NCI-H1092 treated with DMSO at 0.1 percent for 48 hours (cell line): ENCODE measurements at regions not wholly inside any gene's neighbourhood (a gene's known extent, or its start where the extent isn't known, plus 50 kb on each side); places are given as distances from the start of the nearest gene placed in this dataset.
"Not testable (repeated sequence)": the region's sequence is repeated elsewhere in the genome, so short reads cannot be mapped to it uniquely, and the experiment has no call there.

Experiments used
- DNase-seq: peaks from one replicate; lab custom pipeline; 2025; lab: John Stamatoyannopoulos, UW

DNA sequence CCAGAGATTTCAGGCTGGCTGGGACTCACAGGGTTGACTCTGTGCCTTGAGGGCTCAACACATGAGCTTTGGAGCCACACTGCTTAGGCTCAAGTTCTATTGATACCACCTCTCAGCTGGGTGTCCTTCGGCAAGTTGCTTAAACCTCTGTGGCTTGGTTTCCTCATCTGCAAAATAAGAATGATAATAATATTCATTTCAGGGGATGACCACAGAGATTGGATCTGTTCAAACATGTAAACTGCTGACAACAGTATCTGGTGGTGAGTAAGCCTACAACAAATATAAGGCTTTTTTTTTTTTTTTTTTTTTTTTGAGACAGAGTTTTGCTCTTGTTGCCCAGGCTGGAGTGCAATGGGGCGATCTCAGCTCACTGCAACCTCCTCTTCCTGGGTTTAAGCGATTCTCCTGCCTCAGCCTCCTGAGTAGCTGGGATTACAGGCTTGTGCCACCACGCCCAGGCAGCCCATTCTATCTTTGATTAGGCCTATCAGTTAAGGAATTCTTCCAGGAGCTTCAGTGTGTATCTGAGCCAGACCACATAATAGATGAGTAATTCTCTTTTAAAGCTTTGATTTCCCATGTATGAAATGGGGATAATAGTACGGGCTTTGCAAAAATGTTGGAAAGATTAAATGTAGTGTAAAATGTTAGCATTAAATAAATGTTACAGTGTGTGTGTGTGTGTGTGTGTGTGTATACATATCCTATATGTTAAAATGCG, 437.6 kb downstream of the PRDM2 start:
- no peak for DNase-seq

DNA sequence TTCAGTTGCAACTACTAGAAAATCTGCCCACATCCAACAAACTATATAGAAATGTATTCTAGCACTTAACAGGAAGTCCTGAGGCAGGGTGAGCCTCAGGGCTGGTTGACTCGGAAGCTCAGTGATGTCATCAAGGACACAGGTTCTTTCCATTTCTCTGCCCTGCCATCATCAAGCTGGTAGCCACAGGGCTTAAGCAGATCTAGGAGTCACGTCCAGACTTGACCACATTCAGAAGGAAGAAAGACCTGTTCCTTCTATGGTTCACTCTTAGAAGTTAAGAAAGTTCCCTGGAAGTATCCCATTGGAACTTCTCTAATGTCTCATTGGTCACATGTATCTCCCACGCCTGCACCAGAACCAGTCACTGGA, 438.1 kb downstream of the PRDM2 start:
- DNase-seq = no peak

DNA sequence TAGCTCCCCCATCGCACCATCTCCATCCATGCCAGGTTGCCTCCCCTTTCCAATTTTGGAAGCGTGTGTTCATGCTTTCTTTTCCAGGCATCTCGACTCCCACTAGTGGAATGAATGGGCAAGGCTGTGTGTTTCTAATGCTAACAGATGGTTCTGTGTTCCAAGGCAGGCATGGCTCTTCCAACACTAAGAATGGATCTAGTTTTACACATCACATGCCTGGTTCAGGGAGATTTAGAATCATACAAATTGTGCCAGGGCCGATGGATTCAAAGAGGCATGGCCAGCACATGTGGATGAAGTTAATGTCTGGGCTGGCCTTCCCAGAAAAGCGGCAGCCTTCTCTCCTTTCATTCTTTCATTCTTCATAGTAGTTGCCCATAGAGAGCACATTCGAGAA, 438.7 kb downstream of the PRDM2 start:
- DNase-seq = no peak

DNA sequence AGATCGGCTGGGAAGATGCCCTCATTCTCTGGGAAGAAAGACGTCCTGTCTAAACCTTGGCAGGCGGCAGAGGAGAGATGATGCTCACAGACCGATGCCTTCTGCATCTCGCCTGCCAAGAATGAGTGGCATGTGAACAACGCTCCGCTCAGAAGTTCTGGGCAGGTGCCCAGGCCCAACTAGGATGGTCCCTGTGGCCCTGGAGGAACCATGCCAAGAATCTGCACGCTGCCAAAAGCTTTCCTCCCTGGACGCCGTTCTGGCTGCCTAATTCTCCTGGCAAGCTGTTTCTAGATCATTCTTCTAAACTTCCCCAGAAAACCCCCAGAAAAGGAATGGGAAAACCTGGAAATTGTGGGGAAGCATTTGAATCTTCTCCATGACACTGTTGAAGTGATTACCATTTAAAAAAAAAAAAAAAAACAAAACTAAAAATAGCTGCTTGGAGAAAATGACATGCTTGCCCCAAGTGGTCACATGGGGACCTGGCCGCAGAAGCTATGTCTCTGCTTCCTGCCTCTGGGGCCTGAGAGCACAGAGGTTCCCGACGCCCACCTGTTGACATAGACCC, 440.9 kb downstream of the PRDM2 start:
- peak; percentile 71 for DNase-seq

DNA sequence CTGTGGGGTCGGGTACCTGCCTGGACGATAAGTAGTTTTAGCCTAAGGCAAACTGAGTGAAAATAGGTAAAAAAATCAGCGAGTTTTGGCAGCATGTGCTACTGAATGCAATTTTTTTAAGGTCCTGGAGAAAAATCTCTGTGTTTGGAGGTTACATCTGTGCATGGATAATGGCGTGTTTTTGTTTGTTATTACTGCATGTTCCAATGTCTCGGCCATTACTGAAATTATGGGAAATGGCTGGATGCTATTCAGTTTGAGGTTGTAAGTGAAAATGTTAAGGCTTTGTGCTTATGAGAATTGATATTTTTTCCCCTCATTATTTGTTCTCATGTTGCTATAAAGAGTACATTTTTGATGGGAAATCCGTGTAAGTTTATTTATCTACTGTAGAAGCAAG, 441.7 kb downstream of the PRDM2 start:
- DNase-seq = no peak

DNA sequence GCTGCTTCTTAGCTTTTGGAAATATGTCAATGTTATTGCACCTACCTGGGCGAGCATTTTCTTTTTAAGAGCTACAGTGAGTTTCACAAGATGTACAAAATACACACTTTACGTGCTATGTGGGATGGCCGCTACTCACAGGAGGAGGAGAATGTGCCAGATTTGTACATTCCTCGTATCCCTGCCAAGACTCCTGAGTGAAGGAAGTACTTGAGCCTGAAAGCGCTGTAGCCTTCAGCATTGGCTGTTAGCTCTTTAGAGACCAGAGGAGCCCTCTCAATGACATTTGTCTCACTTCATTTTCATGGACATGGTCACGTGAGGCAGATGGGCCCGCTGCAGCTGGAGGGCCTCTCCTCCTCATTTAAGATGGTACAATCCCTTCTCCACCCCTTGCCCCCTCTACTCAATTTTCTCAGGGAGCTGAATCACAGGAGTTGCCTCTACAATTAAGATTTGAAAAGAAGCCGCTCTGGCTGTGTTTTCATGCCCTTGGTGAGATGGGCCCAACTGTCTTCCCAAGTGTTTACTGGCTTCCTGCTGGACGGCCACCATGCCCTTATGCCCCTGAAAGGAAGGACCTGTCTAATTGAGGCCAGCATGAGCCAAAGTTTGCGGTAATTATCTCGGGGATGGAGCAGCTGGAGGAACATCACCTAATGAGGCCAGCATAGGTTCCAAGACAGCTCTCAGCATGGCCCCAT, 442.6 kb downstream of the PRDM2 start:
- DNase-seq = peak; percentile 84

DNA sequence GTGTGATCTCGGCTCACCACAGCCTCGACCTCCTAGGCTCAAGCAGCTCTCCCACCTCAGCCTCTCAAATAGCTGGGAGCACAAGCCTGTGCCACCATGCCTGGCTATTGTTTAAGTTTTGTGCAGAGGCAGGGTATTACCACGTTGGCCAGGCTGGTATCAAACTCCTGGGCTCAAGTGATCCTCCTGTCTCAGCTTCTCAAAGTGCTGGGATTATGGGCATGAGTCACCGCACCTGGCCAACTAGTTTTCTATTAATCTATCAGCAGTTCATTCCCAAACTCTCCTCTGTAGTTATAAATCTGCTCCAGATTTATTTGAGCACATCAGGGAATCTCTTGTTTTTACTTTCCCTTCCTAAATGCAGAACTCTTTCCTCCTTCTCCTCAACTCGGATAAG, 443.8 kb downstream of the PRDM2 start:
- no peak for DNase-seq

DNA sequence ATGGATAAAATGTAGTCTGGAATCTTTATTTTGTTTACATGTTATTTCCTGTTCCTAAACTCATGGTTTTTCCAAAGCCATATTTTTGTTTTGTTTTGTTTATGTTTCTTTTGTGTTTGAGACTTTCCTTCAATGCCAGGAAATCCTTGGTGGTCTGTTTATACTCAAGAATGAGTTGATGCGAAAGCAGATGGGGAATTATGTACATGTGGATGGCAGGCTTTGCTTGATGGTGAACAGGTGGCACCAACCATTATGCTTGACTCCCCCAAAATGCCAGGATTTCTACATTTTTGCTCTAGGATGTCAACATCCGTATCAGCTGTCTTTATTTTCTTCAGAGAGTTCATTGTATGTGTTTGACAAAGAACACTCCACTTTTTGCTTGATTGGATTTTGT, 448.5 kb downstream of the PRDM2 start:
- DNase-seq = no peak

DNA sequence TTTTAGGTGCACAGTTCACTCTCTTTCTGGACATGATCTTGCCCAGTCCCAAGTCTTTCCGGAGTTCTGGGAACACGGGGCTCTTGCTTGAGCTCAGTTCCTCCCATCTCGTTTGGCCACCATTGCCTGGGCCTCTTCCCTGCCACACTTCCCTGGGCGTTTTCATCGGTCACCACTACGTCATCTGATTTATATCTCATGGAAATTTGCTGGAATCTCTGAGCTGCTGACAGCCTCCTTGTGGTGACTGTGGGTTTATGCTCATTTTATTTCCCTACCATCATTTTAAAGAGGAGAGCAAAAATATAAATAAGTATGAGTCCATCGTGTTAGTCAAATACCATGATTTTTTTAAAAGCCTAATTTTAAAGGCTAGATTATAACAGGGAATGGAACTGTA, 449.1 kb upstream of the KAZN start:
- no peak for DNase-seq

DNA sequence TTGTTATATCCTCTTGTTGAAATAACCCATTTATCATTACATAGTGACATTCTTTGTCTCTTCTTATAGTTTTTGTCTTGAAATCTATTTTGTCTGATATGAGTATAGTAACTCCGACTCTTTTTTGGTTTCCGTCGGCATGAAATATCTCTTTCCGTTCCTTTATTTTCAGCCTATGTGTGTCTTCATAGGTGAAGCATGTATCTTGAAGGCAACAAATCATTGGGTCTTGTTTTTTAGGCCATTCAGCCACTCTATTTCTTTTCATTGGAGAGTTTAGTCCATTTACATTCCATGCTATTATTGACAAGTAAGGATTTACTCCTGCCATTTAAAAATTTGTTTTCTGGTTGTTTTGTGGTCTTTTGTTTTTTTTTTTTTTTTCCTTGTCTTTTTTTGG, 441.9 kb upstream of the KAZN start:
- DNase-seq = no peak

DNA sequence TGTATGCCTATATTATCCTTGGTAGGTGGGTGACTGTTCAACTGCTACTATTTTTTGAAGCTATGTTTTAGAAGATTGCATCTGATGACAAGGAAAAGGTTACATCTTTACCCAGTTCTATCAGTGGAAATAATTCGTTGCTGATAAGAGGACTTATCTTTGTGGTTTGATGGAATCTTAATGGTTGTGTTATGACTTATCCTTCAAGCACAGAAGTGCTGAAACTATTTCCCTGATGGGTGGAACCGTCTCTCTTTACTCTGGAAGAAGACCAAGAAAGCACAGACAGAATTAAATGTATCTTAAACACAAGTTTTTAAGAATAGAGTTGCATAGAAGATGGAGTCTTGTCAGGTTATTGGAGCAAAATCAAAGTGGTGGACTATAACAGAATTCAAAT, 437.7 kb upstream of the KAZN start:
- no peak for DNase-seq

DNA sequence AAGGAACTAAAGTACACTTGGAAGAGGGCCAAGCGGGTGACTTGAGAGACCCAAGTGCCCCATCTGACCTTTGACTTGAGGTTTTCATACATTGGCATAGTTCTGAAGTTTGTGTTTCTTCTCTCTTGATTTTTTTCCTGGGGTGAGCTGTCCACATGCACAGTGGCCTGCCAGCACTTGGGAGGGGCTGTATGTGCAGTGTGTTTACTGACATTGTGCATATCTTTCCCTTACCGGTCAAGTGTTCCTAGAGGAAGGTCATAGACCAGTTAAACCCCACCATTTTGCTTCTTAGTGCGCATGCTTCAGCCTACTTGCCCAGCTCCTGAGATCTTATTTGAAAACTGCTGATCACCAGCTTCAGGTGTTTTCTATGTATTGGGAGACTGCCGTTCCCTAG, 435.2 kb upstream of the KAZN start:
- DNase-seq = no peak

DNA sequence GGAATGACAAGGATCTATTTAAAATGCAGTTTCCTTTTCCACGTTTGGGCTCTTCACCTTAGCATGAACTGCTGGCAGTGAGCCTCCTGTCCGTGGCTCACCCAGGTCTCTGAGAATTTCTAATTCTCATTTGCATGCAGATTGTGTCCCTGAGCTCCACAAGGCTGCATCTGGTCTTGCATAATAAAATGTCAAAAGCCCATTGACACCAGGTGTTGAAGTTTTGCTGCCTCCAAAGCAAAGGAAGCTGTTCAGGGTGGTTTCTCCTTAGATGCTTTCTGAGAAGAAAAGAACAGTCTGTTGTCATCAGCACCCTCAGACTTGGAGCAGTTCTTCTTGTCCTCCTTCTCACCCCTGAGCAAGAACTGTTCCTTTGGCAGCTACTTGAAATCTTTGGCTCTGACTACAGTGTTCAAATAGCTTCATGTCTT, 433.1 kb upstream of the KAZN start:
- DNase-seq = no peak

DNA sequence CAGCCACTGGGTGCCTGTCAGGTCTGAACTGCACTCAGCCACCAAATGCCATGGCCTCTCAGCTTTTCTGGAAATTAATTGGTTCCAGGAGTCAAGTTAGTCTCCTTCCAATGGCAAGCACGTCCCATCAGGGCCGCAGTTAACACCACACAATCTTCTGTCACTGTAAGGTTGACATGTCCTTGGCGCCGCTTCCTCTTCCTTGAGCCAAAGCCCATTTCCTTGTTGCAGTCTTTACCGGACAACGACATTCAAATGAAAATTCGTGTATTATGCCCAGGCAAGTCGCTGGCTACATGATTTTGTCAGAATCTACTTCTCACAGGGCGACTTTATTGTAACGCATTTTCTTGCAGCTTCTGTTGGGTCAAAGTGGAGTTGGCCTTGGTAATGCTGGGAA, 430.6 kb upstream of the KAZN start:
- no peak for DNase-seq

DNA sequence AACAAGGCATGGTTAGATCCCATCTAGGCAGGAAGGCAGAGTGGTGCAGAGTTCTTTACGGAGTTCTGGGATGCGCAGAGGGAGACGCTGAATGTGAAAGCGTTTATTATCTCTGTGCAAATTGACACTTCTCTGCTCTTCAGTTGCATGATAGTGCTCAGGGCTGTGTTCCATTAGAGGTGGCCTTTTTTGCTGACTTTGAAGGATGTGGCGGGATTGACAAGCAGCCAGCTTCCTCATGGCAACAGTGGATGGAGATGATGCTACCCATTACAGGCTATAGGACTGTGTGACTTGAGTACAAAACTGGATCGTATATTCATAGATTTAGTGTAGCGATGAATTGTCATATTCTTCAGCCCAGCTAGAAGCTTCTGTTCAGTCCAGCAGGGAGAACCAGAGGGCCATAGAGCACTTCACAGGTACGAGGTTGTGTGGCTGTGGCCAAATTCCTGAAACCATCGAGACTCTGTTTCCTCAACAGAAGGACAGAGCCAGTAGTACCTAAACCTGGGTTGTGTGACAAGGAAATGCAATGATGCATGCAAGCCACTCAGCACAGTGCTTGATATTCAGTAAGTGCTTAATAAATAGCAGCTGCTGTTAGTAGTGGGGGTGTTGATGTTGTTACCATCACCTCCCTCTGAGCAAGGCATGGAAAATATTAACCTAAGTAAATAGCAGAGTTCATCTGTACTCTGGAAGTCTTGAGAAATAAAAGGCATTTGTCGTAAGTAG, 430.0 kb upstream of the KAZN start:
- no peak for DNase-seq

DNA sequence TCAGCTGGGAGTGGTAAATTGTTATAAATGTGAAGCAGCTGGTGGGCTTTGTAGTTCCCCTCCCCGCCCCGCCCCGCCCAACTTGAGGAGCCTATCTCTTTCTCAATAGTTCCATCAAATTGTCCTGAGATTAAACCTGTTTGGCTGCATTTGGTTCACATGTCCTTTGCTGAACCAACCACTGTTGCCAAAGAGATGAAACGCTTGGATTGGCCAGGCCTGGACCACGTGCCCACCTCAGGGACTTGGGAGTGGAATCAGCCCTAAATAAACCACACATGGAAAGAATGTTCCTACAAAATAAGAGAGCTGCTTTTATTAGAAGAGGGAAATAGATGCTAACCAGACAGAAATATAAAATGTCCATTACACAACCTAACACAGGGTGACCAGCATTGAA, 424.9 kb upstream of the KAZN start:
- no peak for DNase-seq

DNA sequence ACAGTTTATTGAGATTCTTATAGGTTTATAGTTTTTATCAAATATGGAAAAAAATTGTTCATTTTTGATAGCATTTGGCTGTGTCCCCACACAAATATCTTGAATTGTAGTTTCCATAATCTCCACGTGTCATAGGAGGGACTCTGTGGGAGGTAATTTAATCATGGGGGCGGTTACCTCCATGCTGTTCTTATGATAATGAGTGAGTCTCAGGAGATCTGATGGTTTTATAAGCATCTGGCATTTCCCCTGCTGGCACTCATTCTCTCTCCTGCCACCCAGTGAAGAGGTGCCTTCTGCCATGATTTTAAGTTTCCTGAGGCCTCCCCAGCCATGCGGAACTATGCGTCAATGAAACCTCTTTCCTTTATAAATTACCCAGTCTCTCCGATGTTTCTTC, 420.6 kb upstream of the KAZN start:
- DNase-seq = not testable (repeated sequence)

DNA sequence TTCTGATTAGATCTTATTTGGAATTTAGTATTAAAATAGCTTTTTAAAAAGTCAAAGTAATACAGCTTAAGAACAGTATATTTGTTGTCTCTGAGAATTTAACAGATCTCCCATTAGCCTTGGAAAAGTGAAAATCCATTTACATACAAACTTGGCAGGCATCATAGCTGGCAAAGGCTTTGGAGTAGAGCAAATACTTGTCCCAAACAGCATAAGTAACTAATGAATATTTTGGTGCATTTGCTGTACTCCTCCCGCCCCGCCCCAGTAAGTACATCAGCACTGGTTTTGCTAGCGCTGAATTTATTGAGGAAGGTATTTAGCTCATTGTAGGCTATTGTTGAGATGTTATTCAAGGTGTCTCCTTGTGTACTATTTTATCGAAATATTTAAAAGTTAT, 417.7 kb upstream of the KAZN start:
- no peak for DNase-seq

DNA sequence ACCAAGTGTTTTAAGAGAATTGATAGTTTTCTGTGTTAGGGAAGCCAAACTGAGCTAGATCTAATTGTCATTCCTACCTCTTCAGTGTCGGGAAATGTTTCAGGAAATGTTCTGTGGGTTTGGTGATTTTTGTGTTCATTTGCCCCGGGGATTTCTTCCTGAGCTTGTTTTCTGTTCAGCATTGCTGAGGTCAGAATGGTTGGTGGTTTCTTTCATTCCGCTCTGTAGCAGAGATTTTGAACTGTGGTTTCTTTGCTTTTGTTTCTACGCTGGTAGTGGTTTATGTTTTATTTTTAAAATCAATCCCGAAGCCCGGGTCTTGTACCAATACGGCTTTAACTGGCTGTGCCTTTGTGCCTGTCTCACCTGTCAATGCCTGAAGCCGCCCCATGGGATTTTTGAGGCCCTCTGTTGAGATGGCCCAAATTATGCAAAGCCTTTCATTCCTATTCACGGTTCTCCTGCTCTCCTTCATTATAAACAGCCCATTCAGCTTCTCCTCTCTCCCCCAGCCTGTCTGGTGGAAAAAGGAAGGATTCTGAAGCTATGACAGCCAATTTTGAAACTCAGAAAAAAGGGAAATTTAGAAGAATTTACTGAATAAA, 417.2 kb upstream of the KAZN start:
- no peak for DNase-seq

DNA sequence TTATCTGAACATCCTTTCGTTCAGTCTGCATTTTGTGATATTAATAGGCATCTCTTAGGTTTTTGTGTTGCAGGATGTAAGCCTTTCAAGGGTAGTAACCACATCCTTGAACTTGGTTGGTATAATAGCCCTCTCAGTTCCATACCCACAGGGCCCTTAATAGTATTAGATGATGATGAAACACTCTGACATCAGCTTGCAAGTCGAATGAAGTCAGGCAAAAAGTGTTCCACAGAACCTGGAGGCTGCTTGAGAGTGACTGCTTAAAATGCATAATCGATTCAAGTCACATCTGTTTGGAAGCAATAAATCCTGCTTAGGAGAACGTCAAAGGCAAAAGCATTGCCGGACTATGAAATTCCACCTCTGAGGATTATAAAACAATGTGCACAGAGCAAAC, 415.6 kb upstream of the KAZN start:
- no peak for DNase-seq

DNA sequence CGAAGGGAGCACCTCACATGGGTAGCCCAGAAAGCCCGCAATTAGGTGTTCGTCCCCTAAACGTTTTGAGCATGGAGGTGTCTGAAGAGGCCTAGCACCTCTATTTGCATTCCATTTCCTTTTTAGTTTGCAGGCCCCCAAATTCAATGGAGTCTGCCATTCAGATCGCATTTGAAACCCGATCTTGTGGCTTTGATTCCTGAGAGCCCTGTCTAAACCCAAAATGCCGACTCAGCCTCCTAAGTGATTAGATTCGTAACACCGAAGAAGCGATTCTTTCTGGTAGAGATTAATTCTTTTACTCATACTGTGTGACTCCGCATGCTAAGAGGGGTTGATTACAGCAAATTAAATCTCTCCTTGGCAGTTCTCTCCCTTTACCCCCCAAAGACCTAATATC, 415.2 kb upstream of the KAZN start:
- no peak for DNase-seq

DNA sequence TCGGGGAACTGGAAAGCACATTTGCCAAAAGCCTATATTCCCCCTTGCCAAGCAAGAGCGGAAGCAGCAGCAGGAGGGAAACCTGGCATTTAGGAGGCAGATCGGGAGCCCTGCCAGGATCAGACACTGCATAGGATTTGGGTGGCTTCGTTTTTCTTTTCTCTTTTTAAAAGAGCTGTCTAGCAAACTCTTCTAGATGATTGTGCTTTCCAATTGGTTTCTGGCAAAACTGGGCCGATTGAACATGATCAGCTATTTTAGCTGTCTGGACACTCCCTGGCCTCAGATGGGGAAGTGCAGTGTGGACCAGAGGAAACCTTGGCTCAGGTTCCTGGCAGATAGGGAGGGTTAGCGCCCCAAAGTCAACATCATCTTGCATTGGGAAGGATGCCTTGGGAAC, 414.0 kb upstream of the KAZN start:
- peak; percentile 89 for DNase-seq

DNA sequence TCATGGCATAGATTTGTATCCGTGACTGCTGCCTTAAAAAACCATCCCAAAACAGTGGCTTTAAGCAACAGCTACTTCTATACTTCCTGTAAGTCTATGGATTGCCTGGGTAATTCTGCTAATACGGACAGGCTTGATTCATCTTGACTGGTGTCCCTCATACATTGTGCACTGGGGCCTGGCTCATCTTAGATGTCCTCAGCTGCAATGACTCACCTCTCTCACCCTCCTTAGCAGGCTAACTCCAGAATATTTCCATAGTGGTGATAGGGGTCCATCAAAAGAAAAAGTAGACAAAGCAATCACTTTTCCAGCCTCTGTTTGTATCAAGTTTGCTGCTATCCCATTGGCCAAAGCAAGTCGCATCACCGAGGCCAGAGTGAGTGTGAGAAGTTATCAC, 409.1 kb upstream of the KAZN start:
- no peak for DNase-seq
